Spleen (tissue), 11 donors: ENCODE measurements at regions not wholly inside any gene's neighbourhood (a gene's known extent, or its start where the extent isn't known, plus 50 kb on each side); places are given as distances from the start of the nearest gene placed in this dataset.

Source experiments
- DNase-seq: peaks from one replicate; pipeline ENCODE4 v3.0.0-alpha.2; 2020
- H3K27ac ChIP-seq, 8 donors: fragments of 200-600 bp; sonication (generic) in 7 of 8; 1 replicate in 4 of 8; 2 replicates in 4 of 8; pipeline versions ENCODE4 v1.5.0 to v1.8.0; 2016 to 2021; ENCODE audit warnings: inconsistent platforms in 4 of 8, mild to moderate bottlenecking in 4 of 8, moderate library complexity in 1 of 8
- H3K27me3 ChIP-seq, 7 donors: fragments of 200-600 bp; sonication (generic) in 6 of 7; replicated peaks in 1 of 7; 1 replicate in 4 of 7; 2 replicates in 3 of 7; pipeline versions ENCODE4 v1.5.0 to v1.8.0; 2016 to 2021; ENCODE audit warnings: inconsistent platforms in 3 of 7, mild to moderate bottlenecking in 1 of 7
- H3K36me3 ChIP-seq, 6 donors: fragments of 200-600 bp; sonication (generic) in 5 of 6; 1 replicate in 4 of 6; 2 replicates in 2 of 6; pipeline versions ENCODE4 v1.5.0 to v1.8.0; 2016 to 2021; ENCODE audit warnings: inconsistent platforms in 2 of 6
- H3K4me1 ChIP-seq, 6 donors: fragments of 200-600 bp; sonication (generic) in 5 of 6; 1 replicate in 3 of 6; 2 replicates in 3 of 6; pipeline versions ENCODE4 v1.5.0 to v1.8.0; 2016 to 2021; ENCODE audit warnings: inconsistent platforms in 3 of 6
- H3K4me3 ChIP-seq, 8 donors: fragments of 200-600 bp; sonication (generic) in 7 of 8; 1 replicate in 4 of 8; 2 replicates in 4 of 8; pipeline versions ENCODE4 v1.5.0 to v1.8.0; 2016 to 2021; ENCODE audit warnings: inconsistent platforms in 4 of 8, mild to moderate bottlenecking in 4 of 8, moderate library complexity in 2 of 8
- H3K9me3 ChIP-seq, 8 donors: fragments of 200-600 bp; sonication (generic) in 7 of 8; 1 replicate in 4 of 8; 2 replicates in 4 of 8; pipeline versions ENCODE4 v1.5.0 to v1.8.0; 2016 to 2021; ENCODE audit warnings: inconsistent platforms in 4 of 8
- POLR2A ChIP-seq, 3 donors: fragments of 450-650 bp; IDR thresholded peaks; one replicate each; pipeline ENCODE4 v1.5.1; 2017; ENCODE audit warnings: antibody characterized with exemption in 3 of 3, mild to moderate bottlenecking in 1 of 3
- POLR2AphosphoS5 ChIP-seq, 3 donors: sonication (generic); formaldehyde crosslinking; IDR thresholded peaks; one replicate each; pipeline ENCODE4 v1.5.1; 2017; ENCODE audit warnings: antibody characterized with exemption in 3 of 3
- WGBS, 5 donors: extraction: QIAGEN DNeasy Blood & Tissue Kit in 3 of 5; methylation state at CpG; one replicate each; pipeline versions ENCODE4 v1.1.5 to v1.1.7; 2013 to 2018; 5-methylcytosine and 5-hydroxymethylcytosine counted together
- intact Hi-C: fragments of 100-400 bp; cut with DNase I; formaldehyde crosslinking; loops from one replicate; pipeline ENCODE4 v1.15.0; 2023; ENCODE audit warnings: low total_unique reads
- TF ChIP-seq, protein P1 (sequence below), 11 experiments: fragments of 200-600 bp in 7 of 11; fragments of 450-650 bp in 4 of 11; sonication (generic) in 4 of 11; IDR thresholded peaks in 8 of 11; conservative IDR thresholded peaks in 3 of 11; 1 replicate in 7 of 11; 2 replicates in 4 of 11; pipeline versions ENCODE4 v1.4.0 to v1.8.0; 2016 to 2021; ENCODE audit warnings: antibody characterized with exemption in 11 of 11, inconsistent platforms in 4 of 11, mild to moderate bottlenecking in 1 of 11
- donor health status: healthy with polysubstance abuse.
- donor health status: DM: no; HTN: no; CAD: no; lungs with moderate emphysema.
- donor health status: DM: no; HTN: no; CAD: no.
- donor health status: Bipolar disorder and iron deficiency.
- donor health status: healthy.
- donor health status: DM: no; HTN: no; CAD: no.
- donor health status: DM: yes; HTN: yes; CAD: no.

DNA sequence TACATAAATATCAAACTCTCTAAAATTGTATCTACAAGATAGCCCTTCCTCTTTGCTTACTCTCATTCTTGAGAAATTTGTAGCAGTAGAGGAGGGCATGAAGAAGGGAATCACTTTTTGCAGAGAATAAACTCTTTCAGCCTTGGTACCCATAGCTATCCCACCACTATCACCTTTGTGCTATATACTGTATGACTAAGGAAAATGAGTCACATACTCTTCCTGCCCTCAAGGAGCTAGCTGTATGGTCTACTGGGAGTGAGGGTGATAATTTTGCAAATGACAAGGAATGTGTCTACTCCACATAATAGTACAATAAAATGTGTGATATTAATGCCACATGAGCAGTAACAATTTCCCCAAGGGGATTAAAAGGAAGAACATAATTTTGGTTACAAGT lies 184.6 kb upstream of the WSB1 start:
- Histone ChIP-seq H3K27ac (no peak overlapping the region), H3K27me3 (peaks cover 0 to 26% (median 0%) of the 10 kb centered on the region in 7 donors), H3K4me3 (no peak overlapping the region), H3K4me1 (no peaks in the 10 kb centered on the region), H3K36me3 (no peaks in the 10 kb centered on the region), H3K9me3 (no peaks in the 10 kb centered on the region)
- DNase-seq, result no peak
- intact Hi-C loops, result no loop called here
- TF ChIP-seq POLR2AphosphoS5 (IDR thresholded peaks at IDR 0.05) (no peak), POLR2A (IDR thresholded peaks at IDR 0.05) (no peak)
- TF ChIP-seq, protein P1, sequence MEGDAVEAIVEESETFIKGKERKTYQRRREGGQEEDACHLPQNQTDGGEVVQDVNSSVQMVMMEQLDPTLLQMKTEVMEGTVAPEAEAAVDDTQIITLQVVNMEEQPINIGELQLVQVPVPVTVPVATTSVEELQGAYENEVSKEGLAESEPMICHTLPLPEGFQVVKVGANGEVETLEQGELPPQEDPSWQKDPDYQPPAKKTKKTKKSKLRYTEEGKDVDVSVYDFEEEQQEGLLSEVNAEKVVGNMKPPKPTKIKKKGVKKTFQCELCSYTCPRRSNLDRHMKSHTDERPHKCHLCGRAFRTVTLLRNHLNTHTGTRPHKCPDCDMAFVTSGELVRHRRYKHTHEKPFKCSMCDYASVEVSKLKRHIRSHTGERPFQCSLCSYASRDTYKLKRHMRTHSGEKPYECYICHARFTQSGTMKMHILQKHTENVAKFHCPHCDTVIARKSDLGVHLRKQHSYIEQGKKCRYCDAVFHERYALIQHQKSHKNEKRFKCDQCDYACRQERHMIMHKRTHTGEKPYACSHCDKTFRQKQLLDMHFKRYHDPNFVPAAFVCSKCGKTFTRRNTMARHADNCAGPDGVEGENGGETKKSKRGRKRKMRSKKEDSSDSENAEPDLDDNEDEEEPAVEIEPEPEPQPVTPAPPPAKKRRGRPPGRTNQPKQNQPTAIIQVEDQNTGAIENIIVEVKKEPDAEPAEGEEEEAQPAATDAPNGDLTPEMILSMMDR (IDR thresholded peaks at IDR 0.05 in 8 of 11, conservative IDR thresholded peaks at IDR 0.05 in 3 of 11), result no peak

DNA sequence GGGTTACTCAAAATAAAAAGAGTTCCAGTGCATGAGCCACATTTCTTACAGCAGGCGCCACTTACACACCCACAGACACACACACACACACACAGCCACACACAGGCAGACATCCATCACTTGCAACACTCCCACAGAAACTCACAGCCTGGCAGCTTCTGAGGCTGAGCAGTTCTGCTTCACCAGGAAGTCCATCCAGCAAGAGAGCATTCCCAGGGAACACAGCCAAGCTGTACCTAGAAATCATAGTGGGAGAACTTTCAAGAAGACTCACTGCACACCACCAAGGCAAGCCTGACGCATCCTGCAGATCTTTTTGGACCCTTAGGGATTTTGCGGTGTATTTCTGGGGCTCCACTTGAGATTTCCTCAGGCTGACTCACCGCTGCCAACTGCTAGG lies 140.9 kb upstream of the WSB1 start:
- TF ChIP-seq POLR2A (IDR thresholded peaks at IDR 0.05), result no peak
- TF ChIP-seq POLR2AphosphoS5 (IDR thresholded peaks at IDR 0.05), result no peak
- TF ChIP-seq, protein P1 (IDR thresholded peaks at IDR 0.05 in 8 of 11, conservative IDR thresholded peaks at IDR 0.05 in 3 of 11), result no peak

DNA sequence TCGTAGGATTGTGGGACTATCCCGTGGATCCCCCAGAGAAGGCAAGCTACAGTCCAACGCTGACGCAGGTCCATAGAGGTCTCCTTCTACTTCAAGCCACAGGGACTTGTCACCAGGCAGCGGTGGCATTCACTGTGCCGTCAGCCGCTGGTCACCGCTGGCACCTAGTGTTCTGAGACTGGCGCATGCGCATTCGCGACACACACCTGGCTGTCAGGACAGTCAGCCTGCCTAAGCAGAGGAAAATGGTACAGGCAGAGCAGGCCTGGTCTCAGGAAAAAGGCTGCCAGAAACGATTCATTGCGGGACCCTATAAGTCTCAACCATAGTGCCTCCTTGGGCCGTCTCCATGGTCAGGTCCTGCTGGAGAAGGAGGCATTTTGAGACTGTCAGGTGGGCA lies 138.0 kb upstream of the WSB1 start:
- no peak for TF ChIP-seq POLR2AphosphoS5 (IDR thresholded peaks at IDR 0.05)
- TF ChIP-seq, protein P1 (IDR thresholded peaks at IDR 0.05 in 8 of 11, conservative IDR thresholded peaks at IDR 0.05 in 3 of 11), result no peak
- TF ChIP-seq POLR2A (IDR thresholded peaks at IDR 0.05), result no peak
- no peaks in the 10 kb centered on the region for H3K4me1 ChIP-seq
- no peak overlapping the region for H3K4me3 ChIP-seq
- 81 to 96% (median 93%) methylated on average over 7 to 15 of the region's 15 CpGs for WGBS, 5 donors
- peaks cover 0 to 9% (median 2%) of the 10 kb centered on the region in 8 donors for H3K9me3 ChIP-seq
- DNase-seq, result peak; percentile 62
- H3K36me3 ChIP-seq, result no peaks in the 10 kb centered on the region
- intact Hi-C loops, result no loop called here
- no peak overlapping the region for H3K27ac ChIP-seq
- no peaks in the 10 kb centered on the region for H3K27me3 ChIP-seq

More for the DNA sequence above, 140.9 kb upstream of the WSB1 start:
- intact Hi-C loops, result no loop called here
- WGBS, 5 donors, result 86 to 90% (median 88%) methylated on average over 4 of the region's 4 CpGs
- no peak overlapping the region for H3K4me3 ChIP-seq
- no peaks in the 10 kb centered on the region for H3K4me1 ChIP-seq
- H3K9me3 ChIP-seq, result peaks cover 0 to under 1% (median 0%) of the 10 kb centered on the region in 8 donors
- H3K27me3 ChIP-seq, result no peaks in the 10 kb centered on the region
- no peak overlapping the region for H3K27ac ChIP-seq
- DNase-seq, result peak; percentile 22
- no peaks in the 10 kb centered on the region for H3K36me3 ChIP-seq

DNA sequence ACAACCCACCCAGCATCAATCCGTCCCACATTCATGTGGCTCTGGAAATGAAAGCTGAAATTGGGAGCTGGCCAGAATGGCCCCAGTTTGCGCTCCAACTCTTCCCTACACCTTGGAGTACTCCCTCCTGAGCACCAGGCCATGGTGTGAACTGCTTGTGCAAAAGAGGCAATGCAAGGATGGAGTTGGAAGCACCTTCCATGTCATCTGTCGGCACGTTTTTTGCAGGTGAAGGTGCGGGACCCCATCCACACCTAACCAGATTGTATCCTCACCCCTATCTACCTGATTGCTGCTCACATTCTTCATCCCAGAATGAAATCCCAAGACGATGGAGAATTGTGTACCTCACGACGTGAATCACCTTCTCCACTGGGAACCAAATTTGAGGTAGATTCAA lies 136.6 kb upstream of the WSB1 start:
- Histone ChIP-seq H3K9me3 (peaks cover 0 to 9% (median 2%) of the 10 kb centered on the region in 8 donors), H3K27ac (no peak overlapping the region), H3K4me1 (no peaks in the 10 kb centered on the region), H3K36me3 (no peaks in the 10 kb centered on the region), H3K27me3 (no peaks in the 10 kb centered on the region), H3K4me3 (no peak overlapping the region)
- TF ChIP-seq, protein P1 (IDR thresholded peaks at IDR 0.05 in 8 of 11, conservative IDR thresholded peaks at IDR 0.05 in 3 of 11), result no peak
- TF ChIP-seq POLR2AphosphoS5 (IDR thresholded peaks at IDR 0.05), result no peak
- TF ChIP-seq POLR2A (IDR thresholded peaks at IDR 0.05), result no peak
- DNase-seq, result peak; percentile 22
- intact Hi-C loops, result no loop called here
- WGBS, 5 donors, result 81 to 93% (median 84%) methylated on average over 8 of the region's 8 CpGs
